Testis (tissue), 2 donors: ENCODE measurements at regions not wholly inside any gene's neighbourhood (a gene's known extent, or its start where the extent isn't known, plus 50 kb on each side); places are given as distances from the start of the nearest gene placed in this dataset.

Source experiments
- DNase-seq: peaks from one replicate; pipeline ENCODE4 v3.0.0-alpha.2; 2019
- H3K27ac ChIP-seq, 2 donors: fragments of 200-600 bp; sonication (generic); one replicate each; pipeline ENCODE4 v1.5.1; 2019
- H3K27me3 ChIP-seq: fragments of 200-600 bp; sonication (generic); one replicate; pipeline ENCODE4 v1.5.1; 2019
- H3K36me3 ChIP-seq: fragments of 200-600 bp; sonication (generic); one replicate; pipeline ENCODE4 v1.5.1; 2017; ENCODE audit warnings: low read depth; ENCODE audit errors: missing control alignments
- H3K4me1 ChIP-seq: fragments of 200-600 bp; sonication (generic); one replicate; pipeline ENCODE4 v1.5.1; 2019
- H3K4me3 ChIP-seq, 2 donors: fragments of 200-600 bp; sonication (generic); one replicate each; pipeline ENCODE4 v1.5.1; 2017 to 2019
- H3K9me3 ChIP-seq: fragments of 200-600 bp; sonication (generic); one replicate; pipeline ENCODE4 v1.5.1; 2017
- POLR2A ChIP-seq: fragments of 450-650 bp; IDR thresholded peaks from one replicate; pipeline ENCODE4 v1.6.1; 2017; ENCODE audit warnings: antibody characterized with exemption, mild to moderate bottlenecking, moderate library complexity
- WGBS, 2 donors: methylation state at CpG; one replicate each; pipeline ENCODE4 v1.1.5; 2018; 5-methylcytosine and 5-hydroxymethylcytosine counted together
- intact Hi-C: fragments of 100-400 bp; cut with DNase I; formaldehyde crosslinking; loops from one replicate; pipeline ENCODE4 v1.15.1; 2023; ENCODE audit warnings: low total_unique reads
- TF ChIP-seq, protein P1 (sequence below), 3 experiments: fragments of 450-650 bp in 2 of 3; fragments of 200-600 bp in 1 of 3; sonication (generic) in 1 of 3; IDR thresholded peaks; one replicate each; pipeline ENCODE4 v1.5.1; 2016 to 2019; ENCODE audit warnings: antibody characterized with exemption in 3 of 3, mild to moderate bottlenecking in 2 of 3, moderate library complexity in 1 of 3

DNA sequence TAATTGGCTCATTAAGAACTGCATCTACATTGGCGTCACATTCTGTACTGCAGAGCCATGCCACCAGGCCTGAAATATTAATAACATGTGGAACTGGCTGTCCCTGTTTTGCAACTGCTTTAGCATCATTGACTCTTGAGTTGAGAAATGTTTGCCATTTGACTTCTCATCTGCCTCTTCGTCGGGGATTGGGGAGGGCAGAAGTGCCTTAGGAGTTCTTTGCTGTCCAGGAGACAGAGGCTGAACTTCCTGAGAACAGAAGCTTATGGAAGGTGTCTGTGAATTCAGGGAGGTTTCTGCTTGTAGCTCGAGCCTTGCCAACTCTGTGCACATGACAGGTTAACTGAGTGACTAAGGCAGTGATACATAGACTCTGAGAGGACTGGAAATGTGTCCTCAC lies 265.0 kb downstream of the KIF4B start:
- WGBS, 2 donors = 65 to 73% methylated on average over 4 of the region's 4 CpGs
- Histone ChIP-seq H3K36me3 (no peaks in the 10 kb centered on the region), H3K27me3 (no peaks in the 10 kb centered on the region), H3K27ac (no peak overlapping the region), H3K4me1 (no peaks in the 10 kb centered on the region), H3K9me3 (no peaks in the 10 kb centered on the region), H3K4me3 (no peak overlapping the region)
- TF ChIP-seq, protein P1, sequence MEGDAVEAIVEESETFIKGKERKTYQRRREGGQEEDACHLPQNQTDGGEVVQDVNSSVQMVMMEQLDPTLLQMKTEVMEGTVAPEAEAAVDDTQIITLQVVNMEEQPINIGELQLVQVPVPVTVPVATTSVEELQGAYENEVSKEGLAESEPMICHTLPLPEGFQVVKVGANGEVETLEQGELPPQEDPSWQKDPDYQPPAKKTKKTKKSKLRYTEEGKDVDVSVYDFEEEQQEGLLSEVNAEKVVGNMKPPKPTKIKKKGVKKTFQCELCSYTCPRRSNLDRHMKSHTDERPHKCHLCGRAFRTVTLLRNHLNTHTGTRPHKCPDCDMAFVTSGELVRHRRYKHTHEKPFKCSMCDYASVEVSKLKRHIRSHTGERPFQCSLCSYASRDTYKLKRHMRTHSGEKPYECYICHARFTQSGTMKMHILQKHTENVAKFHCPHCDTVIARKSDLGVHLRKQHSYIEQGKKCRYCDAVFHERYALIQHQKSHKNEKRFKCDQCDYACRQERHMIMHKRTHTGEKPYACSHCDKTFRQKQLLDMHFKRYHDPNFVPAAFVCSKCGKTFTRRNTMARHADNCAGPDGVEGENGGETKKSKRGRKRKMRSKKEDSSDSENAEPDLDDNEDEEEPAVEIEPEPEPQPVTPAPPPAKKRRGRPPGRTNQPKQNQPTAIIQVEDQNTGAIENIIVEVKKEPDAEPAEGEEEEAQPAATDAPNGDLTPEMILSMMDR (IDR thresholded peaks at IDR 0.05) = no peak
- no peak for TF ChIP-seq POLR2A
- intact Hi-C loops = no loop called here
- no peak for DNase-seq

DNA sequence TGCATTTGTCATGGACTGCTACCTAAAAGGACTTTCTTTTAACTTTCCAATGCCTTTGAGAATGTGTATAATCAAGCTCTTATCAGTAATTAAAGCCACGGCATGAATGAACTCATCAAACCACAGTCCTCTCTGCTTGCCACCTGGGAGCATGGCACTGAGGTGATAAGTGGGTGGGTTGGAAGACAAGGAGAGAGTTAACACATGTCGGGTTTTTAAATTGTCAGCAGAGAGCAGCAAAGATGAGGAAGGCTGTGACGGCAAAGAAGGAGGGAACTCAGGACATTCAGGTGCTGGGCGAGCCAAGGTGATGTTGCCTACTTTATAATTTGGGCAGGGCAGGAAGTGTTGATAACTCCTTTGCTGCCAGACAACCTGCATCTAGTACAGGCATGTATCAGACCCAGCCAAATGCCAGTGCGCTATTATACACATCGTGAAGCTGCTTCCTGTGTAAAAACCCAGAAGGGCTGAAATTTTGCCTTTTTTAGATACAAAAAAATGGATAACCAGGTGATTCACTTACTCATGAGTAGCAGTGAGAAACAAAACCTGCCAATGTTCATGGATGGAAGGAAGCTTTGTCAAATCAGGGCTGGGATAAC lies 269.1 kb downstream of the KIF4B start:
- Histone ChIP-seq H3K4me1 (no peaks in the 10 kb centered on the region), H3K27me3 (no peaks in the 10 kb centered on the region), H3K27ac (no peak overlapping the region), H3K9me3 (no peaks in the 10 kb centered on the region), H3K4me3 (no peak overlapping the region), H3K36me3 (no peaks in the 10 kb centered on the region)
- intact Hi-C loops = no loop called here
- no peak for DNase-seq
- TF ChIP-seq POLR2A = no peak
- TF ChIP-seq, protein P1 (IDR thresholded peaks at IDR 0.05) = no peak
- 78 to 82% methylated on average over 6 of the region's 6 CpGs for WGBS, 2 donors

DNA sequence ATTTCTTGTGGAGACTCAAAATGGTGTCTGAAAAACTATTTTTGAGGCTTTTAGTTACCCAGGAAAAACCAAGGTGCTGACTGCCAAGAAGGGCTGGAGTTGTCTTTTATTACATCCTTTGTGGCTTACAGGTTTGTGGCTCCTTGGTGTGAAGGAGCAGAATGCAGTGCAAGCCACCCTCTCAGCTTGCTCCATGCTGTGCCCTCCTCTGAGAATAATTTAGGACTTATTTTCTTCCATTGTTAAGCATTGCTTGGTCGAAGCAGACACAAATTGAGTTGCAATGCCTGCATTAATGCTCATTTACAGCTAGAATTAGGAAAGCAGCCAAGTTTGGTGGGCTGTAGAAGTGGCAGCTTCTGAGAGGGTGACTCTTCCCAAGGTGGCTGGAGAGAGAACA lies 272.2 kb downstream of the KIF4B start:
- Histone ChIP-seq H3K9me3 (no peaks in the 10 kb centered on the region), H3K27ac (no peak overlapping the region), H3K27me3 (no peaks in the 10 kb centered on the region), H3K4me1 (no peaks in the 10 kb centered on the region), H3K36me3 (no peaks in the 10 kb centered on the region), H3K4me3 (no peak overlapping the region)
- no peak for DNase-seq
- TF ChIP-seq, protein P1 (IDR thresholded peaks at IDR 0.05) = no peak
- TF ChIP-seq POLR2A = no peak
- intact Hi-C loops = no loop called here
- 64 to 69% methylated on average over 1 of the region's 1 CpG for WGBS, 2 donors

DNA sequence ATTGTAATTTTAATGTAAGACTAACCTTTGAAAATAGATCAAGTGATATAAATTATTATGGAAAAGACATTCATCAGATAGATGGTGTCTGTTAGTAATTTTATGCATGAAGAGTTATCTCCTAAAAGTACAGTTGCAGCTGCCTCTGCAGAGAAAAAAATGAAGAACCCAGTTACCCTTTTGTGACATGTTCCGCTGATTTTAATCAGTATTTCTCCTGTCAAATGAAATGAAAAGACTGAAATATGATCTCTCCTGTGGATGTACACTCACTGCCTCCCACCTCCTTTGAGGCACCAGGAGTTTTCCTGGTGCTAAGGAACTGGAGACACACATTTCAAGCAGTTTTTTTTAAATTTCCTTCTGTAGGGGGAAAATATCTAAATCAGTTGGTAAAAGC lies 277.4 kb downstream of the KIF4B start:
- WGBS, 2 donors = 57 to 69% methylated on average over 1 of the region's 1 CpG
- Histone ChIP-seq H3K36me3 (no peaks in the 10 kb centered on the region), H3K9me3 (no peaks in the 10 kb centered on the region), H3K27me3 (no peaks in the 10 kb centered on the region), H3K4me3 (no peak overlapping the region), H3K27ac (no peak overlapping the region), H3K4me1 (no peaks in the 10 kb centered on the region)
- TF ChIP-seq POLR2A = no peak
- TF ChIP-seq, protein P1 (IDR thresholded peaks at IDR 0.05) = no peak
- DNase-seq = no peak
- intact Hi-C loops = no loop called here

DNA sequence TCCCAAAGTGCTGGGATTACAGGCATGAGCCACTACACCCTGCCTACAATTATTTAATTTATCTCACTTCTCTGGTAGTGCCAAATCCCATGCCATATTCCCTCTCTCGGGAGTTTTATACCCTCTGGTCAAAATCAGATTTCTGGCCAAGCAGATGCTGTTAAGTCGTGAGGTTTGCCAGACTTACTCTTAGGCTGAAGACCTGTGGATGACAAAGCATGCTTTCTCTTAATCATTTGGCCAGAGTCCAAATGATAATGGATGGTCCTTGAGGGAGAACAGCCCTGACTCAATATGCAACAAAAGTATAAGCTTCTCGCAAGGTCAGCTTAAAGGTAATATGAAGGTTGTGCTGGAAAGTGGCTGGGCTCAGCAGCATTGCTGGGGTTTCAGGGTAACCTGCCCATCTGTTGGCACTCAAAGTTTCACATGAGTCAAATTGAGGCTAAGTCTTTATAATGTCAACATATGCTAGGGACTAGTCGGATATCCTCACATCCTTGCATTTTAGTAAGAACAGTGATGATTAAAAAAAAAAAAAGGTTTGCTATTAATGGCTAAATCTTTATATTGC lies 280.1 kb downstream of the KIF4B start:
- Histone ChIP-seq H3K4me3 (no peak overlapping the region), H3K27me3 (no peaks in the 10 kb centered on the region), H3K36me3 (no peaks in the 10 kb centered on the region), H3K9me3 (no peaks in the 10 kb centered on the region), H3K27ac (no peak overlapping the region), H3K4me1 (no peaks in the 10 kb centered on the region)
- TF ChIP-seq POLR2A = no peak
- TF ChIP-seq, protein P1 (IDR thresholded peaks at IDR 0.05) = no peak
- DNase-seq = no peak
- intact Hi-C loops = no loop called here
- WGBS, 2 donors = 55 to 57% methylated on average over 4 of the region's 4 CpGs
